Spleen (tissue), 11 donors: ENCODE measurements at regions not wholly inside any gene's neighbourhood (a gene's known extent, or its start where the extent isn't known, plus 50 kb on each side); places are given as distances from the start of the nearest gene placed in this dataset.

Experiments
- DNase-seq: peaks from one replicate; pipeline ENCODE4 v3.0.0-alpha.2; 2020
- H3K27ac ChIP-seq, 8 donors: fragments of 200-600 bp; sonication (generic) in 7 of 8; 1 replicate in 4 of 8; 2 replicates in 4 of 8; pipeline versions ENCODE4 v1.5.0 to v1.8.0; 2016 to 2021; ENCODE audit warnings: inconsistent platforms in 4 of 8, mild to moderate bottlenecking in 4 of 8, moderate library complexity in 1 of 8
- H3K27me3 ChIP-seq, 7 donors: fragments of 200-600 bp; sonication (generic) in 6 of 7; replicated peaks in 1 of 7; 1 replicate in 4 of 7; 2 replicates in 3 of 7; pipeline versions ENCODE4 v1.5.0 to v1.8.0; 2016 to 2021; ENCODE audit warnings: inconsistent platforms in 3 of 7, mild to moderate bottlenecking in 1 of 7
- H3K36me3 ChIP-seq, 6 donors: fragments of 200-600 bp; sonication (generic) in 5 of 6; 1 replicate in 4 of 6; 2 replicates in 2 of 6; pipeline versions ENCODE4 v1.5.0 to v1.8.0; 2016 to 2021; ENCODE audit warnings: inconsistent platforms in 2 of 6
- H3K4me1 ChIP-seq, 6 donors: fragments of 200-600 bp; sonication (generic) in 5 of 6; 1 replicate in 3 of 6; 2 replicates in 3 of 6; pipeline versions ENCODE4 v1.5.0 to v1.8.0; 2016 to 2021; ENCODE audit warnings: inconsistent platforms in 3 of 6
- H3K4me3 ChIP-seq, 8 donors: fragments of 200-600 bp; sonication (generic) in 7 of 8; 1 replicate in 4 of 8; 2 replicates in 4 of 8; pipeline versions ENCODE4 v1.5.0 to v1.8.0; 2016 to 2021; ENCODE audit warnings: inconsistent platforms in 4 of 8, mild to moderate bottlenecking in 4 of 8, moderate library complexity in 2 of 8
- H3K9me3 ChIP-seq, 8 donors: fragments of 200-600 bp; sonication (generic) in 7 of 8; 1 replicate in 4 of 8; 2 replicates in 4 of 8; pipeline versions ENCODE4 v1.5.0 to v1.8.0; 2016 to 2021; ENCODE audit warnings: inconsistent platforms in 4 of 8
- POLR2A ChIP-seq, 3 donors: fragments of 450-650 bp; IDR thresholded peaks; one replicate each; pipeline ENCODE4 v1.5.1; 2017; ENCODE audit warnings: antibody characterized with exemption in 3 of 3, mild to moderate bottlenecking in 1 of 3
- POLR2AphosphoS5 ChIP-seq, 3 donors: sonication (generic); formaldehyde crosslinking; IDR thresholded peaks; one replicate each; pipeline ENCODE4 v1.5.1; 2017; ENCODE audit warnings: antibody characterized with exemption in 3 of 3
- WGBS, 5 donors: extraction: QIAGEN DNeasy Blood & Tissue Kit in 3 of 5; methylation state at CpG; one replicate each; pipeline versions ENCODE4 v1.1.5 to v1.1.7; 2013 to 2018; 5-methylcytosine and 5-hydroxymethylcytosine counted together
- intact Hi-C: fragments of 100-400 bp; cut with DNase I; formaldehyde crosslinking; loops from one replicate; pipeline ENCODE4 v1.15.0; 2023; ENCODE audit warnings: low total_unique reads
- TF ChIP-seq, protein P1 (sequence below), 11 experiments: fragments of 200-600 bp in 7 of 11; fragments of 450-650 bp in 4 of 11; sonication (generic) in 4 of 11; IDR thresholded peaks in 8 of 11; conservative IDR thresholded peaks in 3 of 11; 1 replicate in 7 of 11; 2 replicates in 4 of 11; pipeline versions ENCODE4 v1.4.0 to v1.8.0; 2016 to 2021; ENCODE audit warnings: antibody characterized with exemption in 11 of 11, inconsistent platforms in 4 of 11, mild to moderate bottlenecking in 1 of 11
- donor health status: healthy with polysubstance abuse.
- donor health status: DM: no; HTN: no; CAD: no; lungs with moderate emphysema.
- donor health status: DM: no; HTN: no; CAD: no.
- donor health status: Bipolar disorder and iron deficiency.
- donor health status: healthy.
- donor health status: DM: no; HTN: no; CAD: no.
- donor health status: DM: yes; HTN: yes; CAD: no.

DNA sequence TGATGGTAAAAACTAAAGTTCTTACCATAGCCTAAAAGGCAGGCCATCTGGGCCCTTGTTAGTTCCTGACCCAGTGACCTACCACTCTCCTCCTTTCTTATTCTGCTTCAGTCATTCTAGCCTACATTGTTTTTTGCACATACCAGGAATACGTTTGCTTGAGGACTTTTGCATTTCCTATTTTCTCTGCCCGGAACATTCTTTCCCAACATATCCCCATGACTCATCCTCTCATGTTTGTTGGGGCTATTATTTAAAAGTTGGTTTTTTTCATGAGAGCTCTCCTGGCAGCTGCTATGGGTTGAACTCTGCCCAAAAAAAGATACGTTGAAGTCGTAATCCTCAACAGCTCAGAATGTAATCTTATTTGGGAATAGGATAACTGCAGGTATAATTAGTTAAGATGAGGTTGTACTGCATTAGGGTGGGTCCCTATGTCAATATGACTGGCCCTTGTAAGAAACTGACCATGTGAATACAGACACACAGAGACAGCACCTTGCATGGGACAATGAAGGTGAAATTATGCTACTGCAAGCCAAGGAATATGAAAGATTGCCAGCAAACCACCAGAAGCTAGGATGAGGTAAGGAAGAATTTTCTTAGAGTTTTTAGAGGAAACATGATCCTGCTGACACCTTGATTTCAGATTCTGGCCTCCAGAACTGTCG is 138.3 kb upstream of the PDHA2 start:
- DNase-seq, result no peak
- TF ChIP-seq POLR2A (IDR thresholded peaks at IDR 0.05), result no peak
- TF ChIP-seq, protein P1, sequence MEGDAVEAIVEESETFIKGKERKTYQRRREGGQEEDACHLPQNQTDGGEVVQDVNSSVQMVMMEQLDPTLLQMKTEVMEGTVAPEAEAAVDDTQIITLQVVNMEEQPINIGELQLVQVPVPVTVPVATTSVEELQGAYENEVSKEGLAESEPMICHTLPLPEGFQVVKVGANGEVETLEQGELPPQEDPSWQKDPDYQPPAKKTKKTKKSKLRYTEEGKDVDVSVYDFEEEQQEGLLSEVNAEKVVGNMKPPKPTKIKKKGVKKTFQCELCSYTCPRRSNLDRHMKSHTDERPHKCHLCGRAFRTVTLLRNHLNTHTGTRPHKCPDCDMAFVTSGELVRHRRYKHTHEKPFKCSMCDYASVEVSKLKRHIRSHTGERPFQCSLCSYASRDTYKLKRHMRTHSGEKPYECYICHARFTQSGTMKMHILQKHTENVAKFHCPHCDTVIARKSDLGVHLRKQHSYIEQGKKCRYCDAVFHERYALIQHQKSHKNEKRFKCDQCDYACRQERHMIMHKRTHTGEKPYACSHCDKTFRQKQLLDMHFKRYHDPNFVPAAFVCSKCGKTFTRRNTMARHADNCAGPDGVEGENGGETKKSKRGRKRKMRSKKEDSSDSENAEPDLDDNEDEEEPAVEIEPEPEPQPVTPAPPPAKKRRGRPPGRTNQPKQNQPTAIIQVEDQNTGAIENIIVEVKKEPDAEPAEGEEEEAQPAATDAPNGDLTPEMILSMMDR (IDR thresholded peaks at IDR 0.05 in 8 of 11, conservative IDR thresholded peaks at IDR 0.05 in 3 of 11), result no peak
- H3K36me3 ChIP-seq, result no peaks in the 10 kb centered on the region
- no peaks in the 10 kb centered on the region for H3K27me3 ChIP-seq
- H3K4me3 ChIP-seq, result no peak overlapping the region
- H3K27ac ChIP-seq, result no peak overlapping the region
- H3K9me3 ChIP-seq, result peaks cover 0 to 15% (median 7%) of the 10 kb centered on the region in 8 donors
- intact Hi-C loops, result no loop called here
- WGBS, 5 donors, result 62 to 66% (median 65%) methylated on average over 5 of the region's 5 CpGs
- no peaks in the 10 kb centered on the region for H3K4me1 ChIP-seq

DNA sequence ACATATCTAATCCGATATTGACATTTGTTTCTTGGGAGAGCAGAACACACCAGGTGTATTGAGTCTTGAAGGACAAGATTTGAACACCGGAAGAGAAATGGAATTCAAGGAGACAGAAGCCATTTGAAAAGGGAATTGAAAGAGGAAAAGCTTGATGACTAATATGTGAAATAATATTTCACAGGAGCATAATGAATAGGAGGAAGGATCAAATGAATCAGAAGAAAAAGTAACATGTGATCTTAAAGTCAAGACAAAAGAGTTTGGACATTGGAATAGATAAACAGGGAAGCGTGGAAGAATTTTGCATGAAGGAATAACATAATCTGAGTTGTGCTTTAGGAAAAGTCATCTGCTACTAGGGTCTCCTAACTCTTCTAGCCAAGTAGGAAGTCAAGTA is 145.5 kb upstream of the PDHA2 start:
- H3K27ac ChIP-seq, result no peak overlapping the region
- intact Hi-C loops, result no loop called here
- no peaks in the 10 kb centered on the region for H3K4me1 ChIP-seq
- DNase-seq, result no peak
- no peak overlapping the region for H3K4me3 ChIP-seq
- no peaks in the 10 kb centered on the region for H3K9me3 ChIP-seq
- WGBS, 5 donors, result 83 to 95% (median 87%) methylated on average over 3 of the region's 3 CpGs
- TF ChIP-seq, protein P1 (IDR thresholded peaks at IDR 0.05 in 8 of 11, conservative IDR thresholded peaks at IDR 0.05 in 3 of 11), result no peak
- TF ChIP-seq POLR2A (IDR thresholded peaks at IDR 0.05), result no peak
- no peak for TF ChIP-seq POLR2AphosphoS5 (IDR thresholded peaks at IDR 0.05)
- H3K36me3 ChIP-seq, result no peaks in the 10 kb centered on the region
- H3K27me3 ChIP-seq, result no peaks in the 10 kb centered on the region

DNA sequence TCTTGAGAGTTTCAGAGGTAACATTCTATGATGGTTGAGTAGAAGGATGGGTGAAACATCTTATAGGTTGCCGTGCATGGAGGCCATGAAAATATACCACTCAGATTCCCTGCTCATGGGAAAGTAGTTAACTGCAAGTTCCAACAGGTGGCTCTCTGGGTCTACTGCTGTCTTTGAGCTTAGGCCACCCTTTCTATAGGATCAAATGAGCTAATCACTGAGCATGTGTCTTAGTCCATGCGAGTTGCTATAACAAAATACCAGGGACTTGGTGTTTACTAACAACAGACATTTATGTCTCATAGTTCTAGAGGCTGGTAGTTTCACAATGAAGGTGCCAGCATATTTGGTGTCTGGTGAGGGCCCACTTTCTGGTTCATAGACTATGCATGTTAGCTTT is 144.8 kb upstream of the UNC5C start:
- TF ChIP-seq POLR2AphosphoS5 (IDR thresholded peaks at IDR 0.05) (no peak), POLR2A (IDR thresholded peaks at IDR 0.05) (no peak)
- TF ChIP-seq, protein P1 (IDR thresholded peaks at IDR 0.05 in 8 of 11, conservative IDR thresholded peaks at IDR 0.05 in 3 of 11), result no peak
- DNase-seq, result no peak
- Histone ChIP-seq H3K27me3 (no peaks in the 10 kb centered on the region), H3K9me3 (no peaks in the 10 kb centered on the region), H3K27ac (no peak overlapping the region), H3K4me3 (no peak overlapping the region), H3K36me3 (no peaks in the 10 kb centered on the region), H3K4me1 (no peaks in the 10 kb centered on the region)
- intact Hi-C loops, result no loop called here
- 36 to 69% (median 45%) methylated on average over 2 of the region's 2 CpGs for WGBS, 5 donors

DNA sequence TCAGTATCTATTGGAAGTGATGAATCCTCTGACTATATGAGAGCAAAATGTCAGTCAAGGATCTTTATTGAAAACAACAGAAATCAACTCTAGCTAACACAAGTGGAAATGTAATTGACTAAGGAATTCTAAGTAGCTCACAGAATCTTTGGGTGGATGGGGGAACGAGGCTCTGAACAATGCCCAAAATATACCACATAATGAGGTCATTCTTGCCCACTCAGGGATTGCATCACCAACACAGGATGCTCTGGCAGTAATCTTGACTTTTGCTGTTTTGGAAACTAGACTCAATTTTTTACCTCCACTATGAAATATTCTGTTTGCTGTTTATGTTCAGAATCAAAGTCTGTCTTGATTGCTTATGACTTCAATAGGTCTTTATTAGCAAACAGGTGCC is 127.4 kb upstream of the UNC5C start:
- Histone ChIP-seq H3K27me3 (no peaks in the 10 kb centered on the region), H3K36me3 (no peaks in the 10 kb centered on the region), H3K4me3 (no peak overlapping the region), H3K27ac (no peak overlapping the region), H3K4me1 (no peaks in the 10 kb centered on the region), H3K9me3 (peaks cover 0 to 3% (median 0%) of the 10 kb centered on the region in 8 donors)
- 18 to 50% (median 50%) methylated on average over 1 of the region's 1 CpG for WGBS, 5 donors
- TF ChIP-seq, protein P1 (IDR thresholded peaks at IDR 0.05 in 8 of 11, conservative IDR thresholded peaks at IDR 0.05 in 3 of 11), result no peak
- TF ChIP-seq POLR2A (IDR thresholded peaks at IDR 0.05) (no peak), POLR2AphosphoS5 (IDR thresholded peaks at IDR 0.05) (no peak)
- DNase-seq, result no peak
- intact Hi-C loops, result no loop called here
